Lung (tissue), 11 donors: ENCODE measurements at regions not wholly inside any gene's neighbourhood (a gene's known extent, or its start where the extent isn't known, plus 50 kb on each side); places are given as distances from the start of the nearest gene placed in this dataset.
A peak's percentile ranks its signal among the peaks of the same experiment; 100 is the strongest.

ENCODE experiments used
- ATAC-seq: fragments of 200-7000 bp; cut with Tn5 transposase; one replicate; pipeline ENCODE4 v1.9.1; 2020; ENCODE audit warnings: moderate number of reproducible peaks; ENCODE audit not compliant: insufficient read depth, low FRiP score
- DNase-seq, 3 donors: peaks; one replicate each; pipeline ENCODE4 v3.0.0-alpha.2; 2013 to 2017
- H3K27ac ChIP-seq, 2 donors: one replicate each; pipeline ENCODE4 v1.5.1; 2013; ENCODE audit warnings: mild to moderate bottlenecking in 2 of 2, moderate library complexity in 2 of 2, control low read depth in 1 of 2, inconsistent platforms in 1 of 2, low read depth in 1 of 2, low read length in 1 of 2
- H3K27me3 ChIP-seq, 3 donors: one replicate each; pipeline ENCODE4 v1.5.1; 2013; ENCODE audit warnings: low read length in 2 of 3; ENCODE audit not compliant: control insufficient read depth in 3 of 3, insufficient read depth in 3 of 3
- H3K36me3 ChIP-seq, 4 donors: one replicate each; pipeline ENCODE4 v1.5.1; 2013; ENCODE audit warnings: low read length in 4 of 4, mild to moderate bottlenecking in 1 of 4, moderate library complexity in 1 of 4; ENCODE audit not compliant: control insufficient read depth in 4 of 4, insufficient read depth in 4 of 4
- H3K4me1 ChIP-seq, 5 donors: one replicate each; pipeline ENCODE4 v1.5.1; 2013; ENCODE audit warnings: low read length in 5 of 5, mild to moderate bottlenecking in 2 of 5, moderate library complexity in 1 of 5; ENCODE audit not compliant: control insufficient read depth in 5 of 5, insufficient read depth in 5 of 5
- H3K4me3 ChIP-seq: one replicate; pipeline ENCODE4 v1.5.1; 2013; ENCODE audit warnings: mild to moderate bottlenecking, control low read depth, moderate library complexity
- H3K9ac ChIP-seq, 2 donors: one replicate each; pipeline ENCODE4 v1.5.1; 2013; ENCODE audit warnings: low read length in 2 of 2, control low read depth in 1 of 2; ENCODE audit not compliant: insufficient read depth in 1 of 2
- H3K9me3 ChIP-seq, 4 donors: one replicate each; pipeline ENCODE4 v1.5.1; 2013; ENCODE audit warnings: low read length in 3 of 4, mild to moderate bottlenecking in 1 of 4, moderate library complexity in 1 of 4; ENCODE audit not compliant: control insufficient read depth in 4 of 4, insufficient read depth in 3 of 4
- WGBS, 2 donors: extraction: QIAGEN DNeasy Blood & Tissue Kit; methylation state at CpG; one replicate each; pipeline ENCODE4 v1.1.7; 2013; 5-methylcytosine and 5-hydroxymethylcytosine counted together
- TF ChIP-seq, protein P1 (sequence below): IDR thresholded peaks from 2 replicates; pipeline ENCODE4 v1.5.1; 2012; ENCODE audit warnings: mild to moderate bottlenecking; ENCODE audit errors: control extremely low read depth, extremely low read depth
- donor health status: control.
- donor health status: control.
- donor health status: Bipolar disorder and iron deficiency.
- donor health status: healthy.
- donor health status: DM: yes; HTN: yes; CAD: no.

DNA sequence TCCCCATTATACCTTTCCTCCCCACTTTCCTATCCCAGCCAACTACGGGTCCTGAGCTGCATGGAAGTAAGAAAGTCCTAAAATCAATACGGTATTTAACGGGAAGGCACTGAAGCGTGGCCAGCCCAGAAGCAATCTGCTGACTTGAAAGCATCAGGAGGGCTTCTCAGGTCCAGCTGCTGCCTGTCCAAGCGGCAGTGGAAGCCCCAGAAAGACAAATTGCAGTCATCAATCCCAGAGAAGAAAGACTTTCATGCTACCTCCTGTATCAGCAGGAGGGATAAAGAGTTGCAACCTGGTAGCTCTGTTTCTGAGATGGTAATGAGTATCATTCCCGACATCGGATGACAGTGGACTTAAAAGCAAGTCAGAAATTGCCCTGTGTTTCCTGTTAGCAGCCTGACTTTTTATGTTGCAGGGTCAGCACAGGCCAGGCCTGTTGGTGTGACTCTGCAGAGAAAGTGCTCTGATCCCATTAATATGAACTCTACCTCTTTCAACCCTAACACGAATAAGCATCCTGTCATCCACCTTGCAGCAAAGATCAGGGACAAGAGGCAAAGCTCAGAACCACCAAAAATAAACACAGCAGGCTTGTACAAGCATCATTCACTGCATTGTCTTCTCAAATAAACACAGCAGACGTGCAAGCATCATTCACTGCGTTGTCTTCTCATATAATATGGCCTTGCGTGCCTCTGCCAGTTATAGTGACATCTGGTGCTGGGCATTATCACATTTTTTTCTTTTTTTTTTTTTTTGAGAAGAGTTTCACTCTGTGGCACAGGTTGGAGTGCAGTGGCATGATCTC is 358.6 kb upstream of the CDH11 start:
- H3K9ac ChIP-seq: no peak overlapping the region
- no peaks in the 10 kb centered on the region for H3K4me1 ChIP-seq
- no peaks in the 10 kb centered on the region for H3K36me3 ChIP-seq
- TF ChIP-seq, protein P1, sequence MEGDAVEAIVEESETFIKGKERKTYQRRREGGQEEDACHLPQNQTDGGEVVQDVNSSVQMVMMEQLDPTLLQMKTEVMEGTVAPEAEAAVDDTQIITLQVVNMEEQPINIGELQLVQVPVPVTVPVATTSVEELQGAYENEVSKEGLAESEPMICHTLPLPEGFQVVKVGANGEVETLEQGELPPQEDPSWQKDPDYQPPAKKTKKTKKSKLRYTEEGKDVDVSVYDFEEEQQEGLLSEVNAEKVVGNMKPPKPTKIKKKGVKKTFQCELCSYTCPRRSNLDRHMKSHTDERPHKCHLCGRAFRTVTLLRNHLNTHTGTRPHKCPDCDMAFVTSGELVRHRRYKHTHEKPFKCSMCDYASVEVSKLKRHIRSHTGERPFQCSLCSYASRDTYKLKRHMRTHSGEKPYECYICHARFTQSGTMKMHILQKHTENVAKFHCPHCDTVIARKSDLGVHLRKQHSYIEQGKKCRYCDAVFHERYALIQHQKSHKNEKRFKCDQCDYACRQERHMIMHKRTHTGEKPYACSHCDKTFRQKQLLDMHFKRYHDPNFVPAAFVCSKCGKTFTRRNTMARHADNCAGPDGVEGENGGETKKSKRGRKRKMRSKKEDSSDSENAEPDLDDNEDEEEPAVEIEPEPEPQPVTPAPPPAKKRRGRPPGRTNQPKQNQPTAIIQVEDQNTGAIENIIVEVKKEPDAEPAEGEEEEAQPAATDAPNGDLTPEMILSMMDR: no peak
- no peak for DNase-seq
- ATAC-seq: no peak
- H3K4me3 ChIP-seq: no peak overlapping the region
- WGBS, 2 donors: 57 to 68% methylated on average over 11 of the region's 11 CpGs
- no peaks in the 10 kb centered on the region for H3K9me3 ChIP-seq
- H3K27me3 ChIP-seq: no peaks in the 10 kb centered on the region
- no peak overlapping the region for H3K27ac ChIP-seq

DNA sequence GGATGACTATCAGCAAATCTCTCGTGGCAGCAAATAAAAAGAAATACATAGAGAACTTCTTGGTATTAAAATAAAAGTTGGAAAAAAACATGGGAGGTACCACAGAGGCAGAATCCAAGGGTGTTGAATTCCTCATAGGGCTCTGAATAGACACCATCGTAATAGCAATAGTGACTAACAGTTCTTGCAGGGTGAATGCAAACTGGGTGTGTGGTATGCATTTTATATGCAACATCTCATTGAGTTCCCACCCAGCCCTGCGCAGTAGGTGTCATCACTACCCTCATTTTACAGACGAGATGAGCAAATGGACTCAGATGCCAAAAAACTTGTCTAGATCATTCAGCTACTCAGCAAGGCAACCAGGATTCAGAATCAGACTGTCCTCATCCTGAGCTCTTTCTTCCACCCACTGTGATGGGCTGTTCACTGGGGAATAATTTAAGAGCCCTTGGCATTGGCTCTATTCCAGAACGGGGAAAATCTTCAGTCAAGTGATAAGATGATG is 354.6 kb upstream of the CDH11 start:
- Histone ChIP-seq H3K4me3 (no peak overlapping the region), H3K27me3 (no peaks in the 10 kb centered on the region), H3K9ac (no peak overlapping the region), H3K4me1 (no peaks in the 10 kb centered on the region), H3K36me3 (no peaks in the 10 kb centered on the region), H3K9me3 (no peaks in the 10 kb centered on the region), H3K27ac (no peak overlapping the region)
- 71 to 81% methylated on average over 5 of the region's 5 CpGs for WGBS, 2 donors
- ATAC-seq: no peak
- TF ChIP-seq, protein P1: no peak
- DNase-seq: no peak

DNA sequence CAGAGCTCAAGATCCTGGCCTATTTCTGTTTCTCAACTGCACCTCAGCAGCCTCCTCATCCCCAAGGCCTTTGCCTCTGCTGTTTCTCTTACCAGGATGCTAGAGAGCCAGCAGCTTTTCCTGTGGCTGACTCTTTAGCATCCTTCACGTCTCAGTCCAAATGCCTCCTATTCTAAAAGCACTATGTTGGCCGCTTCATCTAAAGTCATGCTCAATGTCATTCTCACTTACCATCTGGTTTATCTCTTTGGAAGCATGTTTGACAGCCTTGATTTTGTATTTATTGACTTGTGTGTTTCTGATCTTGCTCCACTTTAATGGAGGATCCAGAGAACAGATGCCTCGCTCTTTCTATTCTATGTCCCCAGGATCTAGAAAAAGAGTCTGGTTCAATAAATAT is 351.8 kb upstream of the CDH11 start:
- TF ChIP-seq, protein P1: no peak
- 85 to 87% methylated on average over 3 of the region's 3 CpGs for WGBS, 2 donors
- Histone ChIP-seq H3K36me3 (no peaks in the 10 kb centered on the region), H3K27me3 (no peaks in the 10 kb centered on the region), H3K9ac (no peak overlapping the region), H3K27ac (no peak overlapping the region), H3K4me3 (no peak overlapping the region), H3K9me3 (no peaks in the 10 kb centered on the region), H3K4me1 (no peaks in the 10 kb centered on the region)
- ATAC-seq (no peak), DNase-seq (peak in 2 of 3 donors; percentile 11 to 18)
